PC-3 (cell line): ENCODE measurements at regions not wholly inside any gene's neighbourhood (a gene's known extent, or its start where the extent isn't known, plus 50 kb on each side); places are given as distances from the start of the nearest gene placed in this dataset.

ENCODE experiments used
- ATAC-seq: fragments of 200-7000 bp; cut with Tn5 transposase; 2 replicates; pipeline ENCODE4 v1.9.1; 2020; ENCODE audit warnings: mild to moderate bottlenecking, moderate library complexity
- BruUV-seq: library from RNA; stranded (reverse); fragments of 400-500 nt; replicated peaks from 2 replicates; lab custom pipeline; 2021; lab: Mats Ljungman, UMichigan
- CTCF ChIA-PET: fragments of 300-600 bp; sonication (Branson Sonifier 250); formaldehyde crosslinking; loops from one replicate; lab custom pipeline; 2022; ENCODE audit warnings: antibody characterized with exemption; lab: Charles Lee
- POLR2A ChIA-PET: fragments of 300-600 bp; sonication (Branson Sonifier 250); formaldehyde crosslinking; loops from one replicate; lab custom pipeline; 2022; ENCODE audit warnings: antibody characterized with exemption; ENCODE audit not compliant: unreplicated experiment; lab: Charles Lee
- DNase-seq: peaks from one replicate; pipeline ENCODE4 v3.0.0-alpha.2; 2015
- H2AFZ ChIP-seq: fragments of 300-600 bp; sonication (generic); 2 replicates; pipeline ENCODE4 v1.6.0; 2016; ENCODE audit warnings: antibody characterized with exemption, low read length
- H3F3A ChIP-seq: fragments of 300-600 bp; sonication (generic); one replicate; pipeline ENCODE4 v1.6.0; 2017; ENCODE audit warnings: antibody characterized with exemption, low read length, control low read depth, mild to moderate bottlenecking; ENCODE audit not compliant: unreplicated experiment
- H3K27ac ChIP-seq: fragments of 300-600 bp; sonication (generic); 2 replicates; pipeline ENCODE4 v1.5.1; 2016; ENCODE audit warnings: mild to moderate bottlenecking, low read length
- H3K27me3 ChIP-seq: fragments of 300-600 bp; sonication (generic); 2 replicates; pipeline ENCODE4 v1.6.1; 2016; ENCODE audit warnings: low read length, mixed read lengths
- H3K36me3 ChIP-seq: fragments of 300-600 bp; sonication (generic); 2 replicates; pipeline ENCODE4 v1.6.1; 2016; ENCODE audit warnings: low read depth, mixed run types, low read length, mixed read lengths
- H3K4me1 ChIP-seq: fragments of 300-600 bp; sonication (generic); 2 replicates; pipeline ENCODE4 v1.5.1; 2016; ENCODE audit warnings: low read length; ENCODE audit not compliant: insufficient read depth
- H3K4me2 ChIP-seq: fragments of 300-600 bp; sonication (generic); 2 replicates; pipeline ENCODE4 v1.6.0; 2016; ENCODE audit warnings: low read length
- H3K4me3 ChIP-seq: fragments of 300-600 bp; sonication (generic); 2 replicates; pipeline ENCODE4 v1.5.1; 2016; ENCODE audit warnings: mild to moderate bottlenecking, low read length, mixed read lengths
- H3K79me2 ChIP-seq: fragments of 300-600 bp; sonication (generic); 2 replicates; pipeline ENCODE4 v1.6.1; 2017; ENCODE audit warnings: low read length, mixed read lengths
- H3K9ac ChIP-seq: fragments of 300-600 bp; sonication (generic); 2 replicates; pipeline ENCODE4 v1.6.0; 2016; ENCODE audit warnings: mild to moderate bottlenecking, low read length
- H3K9me2 ChIP-seq: fragments of 300-600 bp; sonication (generic); replicated peaks from 2 replicates; pipeline ENCODE4 v1.6.1; 2016; ENCODE audit warnings: mixed run types, low read length, mixed read lengths
- H3K9me3 ChIP-seq: fragments of 300-600 bp; sonication (generic); 2 replicates; pipeline ENCODE4 v1.6.1; 2016; ENCODE audit warnings: low read length, mixed read lengths
- H4K20me1 ChIP-seq: fragments of 300-600 bp; sonication (generic); 2 replicates; pipeline ENCODE4 v1.6.1; 2016; ENCODE audit warnings: low read length, mixed read lengths
- EZH2 ChIP-seq: fragments of 300-600 bp; sonication (generic); IDR thresholded peaks from one replicate; pipeline ENCODE4 v1.6.1; 2017; ENCODE audit warnings: antibody characterized with exemption, mild to moderate bottlenecking, low read length; ENCODE audit not compliant: unreplicated experiment
- EZH2phosphoT487 ChIP-seq: fragments of 300-600 bp; sonication (generic); IDR thresholded peaks from 2 replicates; pipeline ENCODE4 v1.6.1; 2018; ENCODE audit warnings: mild to moderate bottlenecking, antibody characterized with exemption, low read length, borderline replicate concordance
- intact Hi-C: fragments of 100-400 bp; cut with micrococcal nuclease; formaldehyde crosslinking; loops from 2 replicates; pipeline ENCODE4 v1.9.0; 2023
- TF ChIP-seq, protein P1 (sequence below): fragments of 300-600 bp; sonication (generic); conservative IDR thresholded peaks from 2 replicates; pipeline ENCODE4 v1.5.1; 2017; ENCODE audit warnings: antibody characterized with exemption, low read depth, mild to moderate bottlenecking, low read length

DNA sequence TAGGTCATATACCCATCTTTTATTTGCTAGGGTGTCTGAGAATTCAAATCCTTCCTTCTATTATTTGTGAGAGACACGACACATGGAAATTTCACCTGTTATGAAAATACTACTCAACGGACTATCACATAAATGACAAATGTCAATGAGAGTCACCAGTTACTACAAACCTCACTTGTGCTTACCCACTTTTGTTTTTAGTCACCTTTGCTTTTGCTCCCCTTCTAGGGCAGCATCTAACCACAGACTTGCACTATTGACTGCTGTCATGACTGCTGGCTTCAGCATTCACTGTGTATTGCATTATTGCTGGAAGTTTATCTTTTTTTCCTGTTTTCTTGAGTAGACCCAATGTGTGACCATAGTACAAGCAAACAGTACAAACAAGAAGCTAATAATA lies 1048.0 kb downstream of the PLA2G4A start:
- no peaks in the 10 kb centered on the region for H3F3A ChIP-seq
- H3K4me2 ChIP-seq, result no peak overlapping the region
- TF ChIP-seq, protein P1, sequence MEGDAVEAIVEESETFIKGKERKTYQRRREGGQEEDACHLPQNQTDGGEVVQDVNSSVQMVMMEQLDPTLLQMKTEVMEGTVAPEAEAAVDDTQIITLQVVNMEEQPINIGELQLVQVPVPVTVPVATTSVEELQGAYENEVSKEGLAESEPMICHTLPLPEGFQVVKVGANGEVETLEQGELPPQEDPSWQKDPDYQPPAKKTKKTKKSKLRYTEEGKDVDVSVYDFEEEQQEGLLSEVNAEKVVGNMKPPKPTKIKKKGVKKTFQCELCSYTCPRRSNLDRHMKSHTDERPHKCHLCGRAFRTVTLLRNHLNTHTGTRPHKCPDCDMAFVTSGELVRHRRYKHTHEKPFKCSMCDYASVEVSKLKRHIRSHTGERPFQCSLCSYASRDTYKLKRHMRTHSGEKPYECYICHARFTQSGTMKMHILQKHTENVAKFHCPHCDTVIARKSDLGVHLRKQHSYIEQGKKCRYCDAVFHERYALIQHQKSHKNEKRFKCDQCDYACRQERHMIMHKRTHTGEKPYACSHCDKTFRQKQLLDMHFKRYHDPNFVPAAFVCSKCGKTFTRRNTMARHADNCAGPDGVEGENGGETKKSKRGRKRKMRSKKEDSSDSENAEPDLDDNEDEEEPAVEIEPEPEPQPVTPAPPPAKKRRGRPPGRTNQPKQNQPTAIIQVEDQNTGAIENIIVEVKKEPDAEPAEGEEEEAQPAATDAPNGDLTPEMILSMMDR, result no peak
- no peak for TF ChIP-seq EZH2phosphoT487
- no peak overlapping the region for H3K4me3 ChIP-seq
- no peaks in the 10 kb centered on the region for H4K20me1 ChIP-seq
- ChIA-PET POLR2A (no interaction called here), CTCF (no interaction called here)
- intact Hi-C loops, result no loop called here
- no peak for ATAC-seq
- DNase-seq, result no peak
- no TSS peak for BruUV-seq
- H3K9me3 ChIP-seq, result no peaks in the 10 kb centered on the region
- no peaks in the 10 kb centered on the region for H3K4me1 ChIP-seq
- no peaks in the 10 kb centered on the region for H3K27me3 ChIP-seq
- no peaks in the 10 kb centered on the region for H3K9me2 ChIP-seq
- no peak overlapping the region for H3K9ac ChIP-seq
- no peak overlapping the region for H2AFZ ChIP-seq
- no peak overlapping the region for H3K27ac ChIP-seq
- H3K36me3 ChIP-seq, result no peaks in the 10 kb centered on the region
- no peaks in the 10 kb centered on the region for H3K79me2 ChIP-seq

DNA sequence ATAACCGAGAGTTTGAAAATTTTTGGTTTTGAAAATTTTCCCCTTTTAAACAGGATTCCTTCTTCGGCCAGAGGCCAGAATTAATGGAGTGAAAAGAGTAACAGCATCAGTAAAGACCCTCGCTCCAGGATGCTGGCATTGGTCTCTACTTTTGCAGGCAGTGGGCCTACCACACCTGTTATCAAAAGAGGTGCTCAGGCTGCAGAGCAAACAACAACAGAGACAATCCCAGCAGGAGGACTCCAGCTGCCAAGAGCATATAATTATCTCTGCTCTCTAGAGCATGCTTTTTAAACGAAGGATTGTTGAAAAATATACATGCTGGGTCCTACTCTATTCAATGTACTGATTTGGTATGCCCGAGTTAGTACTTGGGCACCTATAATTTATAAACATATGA lies 1048.5 kb downstream of the PLA2G4A start:
- POLR2A ChIA-PET, result no interaction called here
- ATAC-seq (no peak), DNase-seq (no peak)
- H3K9ac ChIP-seq, result no peak overlapping the region
- no peak overlapping the region for H3K27ac ChIP-seq
- H3K4me3 ChIP-seq, result no peak overlapping the region
- H3F3A ChIP-seq, result no peaks in the 10 kb centered on the region
- H3K27me3 ChIP-seq, result no peaks in the 10 kb centered on the region
- BruUV-seq, result no TSS peak
- H3K9me2 ChIP-seq, result no peaks in the 10 kb centered on the region
- H3K9me3 ChIP-seq, result no peaks in the 10 kb centered on the region
- no peaks in the 10 kb centered on the region for H3K79me2 ChIP-seq
- intact Hi-C loops, result no loop called here
- H3K4me2 ChIP-seq, result no peak overlapping the region
- H4K20me1 ChIP-seq, result no peaks in the 10 kb centered on the region
- H3K4me1 ChIP-seq, result no peaks in the 10 kb centered on the region
- H3K36me3 ChIP-seq, result no peaks in the 10 kb centered on the region
- no peak overlapping the region for H2AFZ ChIP-seq
- CTCF ChIA-PET, result no interaction called here
- TF ChIP-seq EZH2 (no peak), EZH2phosphoT487 (no peak)
- TF ChIP-seq, protein P1, result no peak

DNA sequence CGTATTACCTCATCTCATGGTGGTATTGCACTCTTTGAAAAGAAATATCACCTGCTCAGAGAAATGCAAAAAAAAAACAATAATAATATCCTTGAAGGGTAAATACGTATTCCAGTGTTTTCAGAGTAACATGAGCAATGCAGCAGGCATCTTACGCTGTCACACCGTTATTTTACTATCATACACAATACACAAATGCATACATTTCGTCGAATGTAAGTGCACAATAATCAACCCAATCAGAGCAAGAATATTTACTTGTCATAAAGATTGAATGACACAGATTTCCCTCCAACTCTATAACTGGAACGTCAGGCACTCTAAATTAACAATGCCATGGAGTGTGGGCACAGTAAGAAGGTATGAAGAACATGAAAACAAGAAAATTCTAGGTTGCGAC lies 1050.1 kb downstream of the PLA2G4A start:
- H3F3A ChIP-seq, result no peaks in the 10 kb centered on the region
- no peak overlapping the region for H3K9ac ChIP-seq
- H3K4me2 ChIP-seq, result no peak overlapping the region
- intact Hi-C loops, result no loop called here
- ChIA-PET POLR2A (no interaction called here), CTCF (no interaction called here)
- ATAC-seq, result no peak
- no peaks in the 10 kb centered on the region for H3K27me3 ChIP-seq
- H3K27ac ChIP-seq, result no peak overlapping the region
- H4K20me1 ChIP-seq, result no peaks in the 10 kb centered on the region
- H3K9me3 ChIP-seq, result no peaks in the 10 kb centered on the region
- no peak overlapping the region for H2AFZ ChIP-seq
- H3K4me1 ChIP-seq, result no peaks in the 10 kb centered on the region
- H3K36me3 ChIP-seq, result no peaks in the 10 kb centered on the region
- no TSS peak for BruUV-seq
- H3K4me3 ChIP-seq, result no peak overlapping the region
- H3K79me2 ChIP-seq, result no peaks in the 10 kb centered on the region
- H3K9me2 ChIP-seq, result no peaks in the 10 kb centered on the region
- TF ChIP-seq EZH2 (no peak), EZH2phosphoT487 (no peak)
- TF ChIP-seq, protein P1, result no peak
- no peak for DNase-seq
